ENCODE measurements at regions not wholly inside any gene's neighbourhood (a gene's known extent, or its start where the extent isn't known, plus 50 kb on each side); places are given as distances from the start of the nearest gene placed in this dataset.
A peak's percentile ranks its signal among the peaks of the same experiment; 100 is the strongest.

GRCh38 chr2:8138525-8138922 lies 543.3 kb upstream of the ID2 start:
- Histone ChIP-seq H3K4me1 (ENCODE audit: control insufficient read depth in 4 of 4, insufficient read depth in 4 of 4, low read length in 3 of 4) (peaks cover 2 to 20% (median 5%) of the 10 kb centered on the region in 4 donors), H3K9me3 (ENCODE audit: control insufficient read depth in 4 of 4, low read length in 3 of 4) (no peaks in the 10 kb centered on the region), H3K9ac (ENCODE audit: low read depth in 1 of 2, low read length in 2 of 2) (peak overlapping the region in 1 of 2 donors; percentile 21), H3K27ac (ENCODE audit: low read depth in 1 of 2, low read length in 2 of 2) (peak overlapping the region; percentile 99 to 100), H3K4me3 (ENCODE audit: low read depth in 1 of 3, low read length in 3 of 3) (no peak overlapping the region), H3K27me3 (ENCODE audit: control insufficient read depth in 4 of 4, insufficient read depth in 4 of 4, low read length in 3 of 4) (no peaks in the 10 kb centered on the region), H3K36me3 (ENCODE audit: control insufficient read depth in 4 of 4, insufficient read depth in 3 of 4, low read depth in 1 of 4, low read length in 3 of 4) (peaks cover 0 to 5% (median 0%) of the 10 kb centered on the region in 4 donors)
- TF ChIP-seq TAF1 (conservative IDR thresholded peaks at IDR 0.05) (peak; percentile 10), NR2F2 (IDR thresholded peaks at IDR 0.05) (no peak), RAD21 (IDR thresholded peaks at IDR 0.05) (no peak), SP1 (IDR thresholded peaks at IDR 0.05) (no peak), EGR1 (IDR thresholded peaks at IDR 0.05; ENCODE audit: low read depth in 2 of 2) (no peak), CTCF (IDR thresholded peaks at IDR 0.05; ENCODE audit: low read depth, low read length, missing input control) (no peak)
- DNase-seq (ENCODE audit: low spot score), result no peak
- WGBS, result 64% methylated on average over 3 of the region's 3 CpGs

- Histone ChIP-seq H3K4me3 (ENCODE audit: low read depth in 1 of 3, low read length in 3 of 3) (peak overlapping the region; percentile 29 to 63 (median 53)), H3K27me3 (ENCODE audit: control insufficient read depth in 4 of 4, insufficient read depth in 4 of 4, low read length in 3 of 4) (no peaks in the 10 kb centered on the region), H3K27ac (ENCODE audit: low read depth in 1 of 2, low read length in 2 of 2) (peak overlapping the region; percentile 99 to 100), H3K9ac (ENCODE audit: low read depth in 1 of 2, low read length in 2 of 2) (peak overlapping the region; percentile 85 to 100), H3K4me1 (ENCODE audit: control insufficient read depth in 4 of 4, insufficient read depth in 4 of 4, low read length in 3 of 4) (peaks cover 2 to 24% (median 6%) of the 10 kb centered on the region in 4 donors), H3K9me3 (ENCODE audit: control insufficient read depth in 4 of 4, low read length in 3 of 4) (no peaks in the 10 kb centered on the region), H3K36me3 (ENCODE audit: control insufficient read depth in 4 of 4, insufficient read depth in 3 of 4, low read depth in 1 of 4, low read length in 3 of 4) (peaks cover 0 to 5% (median 0%) of the 10 kb centered on the region in 4 donors)
- DNase-seq (ENCODE audit: low spot score), result no peak
- 32% methylated on average over 10 of the region's 10 CpGs for WGBS
- TF ChIP-seq NR2F2 (IDR thresholded peaks at IDR 0.05) (peak; percentile 75), MAX (IDR thresholded peaks at IDR 0.05) (peak; percentile 85), RAD21 (IDR thresholded peaks at IDR 0.05) (peak; percentile 75 to 79), SP1 (IDR thresholded peaks at IDR 0.05) (peak; percentile 99), ZBTB33 (IDR thresholded peaks at IDR 0.05) (peak; percentile 91), YY1 (IDR thresholded peaks at IDR 0.05) (peak; percentile 84), GABPA (IDR thresholded peaks at IDR 0.05 in 1 of 2, conservative IDR thresholded peaks at IDR 0.05 in 1 of 2) (peak in 1 of 2 donors; percentile 34), FOXA1 (IDR thresholded peaks at IDR 0.05) (peak; percentile 69), JUND (IDR thresholded peaks at IDR 0.05) (peak; percentile 96 to 98), HNF4A (conservative IDR thresholded peaks at IDR 0.05) (peak; percentile 98 to 99), TAF1 (conservative IDR thresholded peaks at IDR 0.05) (peak; percentile 96), FOXA2 (IDR thresholded peaks at IDR 0.05) (peak; percentile 79), HNF4G (IDR thresholded peaks at IDR 0.05) (peak; percentile 93), REST (IDR thresholded peaks at IDR 0.05) (peak; percentile 84), EGR1 (IDR thresholded peaks at IDR 0.05; ENCODE audit: low read depth in 2 of 2) (peak; percentile 86 to 98), ATF3 (IDR thresholded peaks at IDR 0.05) (peak; percentile 94), CTCF (IDR thresholded peaks at IDR 0.05; ENCODE audit: low read depth, low read length, missing input control) (no peak), RXRA (IDR thresholded peaks at IDR 0.05) (peak; percentile 96 to 99)
Measured at GRCh38 chr2:8138923-8139667, 542.8 kb upstream of the ID2 start.
